ENCODE measurements at regions not wholly inside any gene's neighbourhood (a gene's known extent, or its start where the extent isn't known, plus 50 kb on each side); places are given as distances from the start of the nearest gene placed in this dataset.

- TF ChIP-seq POLR2A (IDR thresholded peaks at IDR 0.05) (no peak), CTCF (IDR thresholded peaks at IDR 0.05) (no peak)
These were observed 253.0 kb upstream of the POU2AF2 start for GRCh38 chr11:110992481-110992880.
